HepG2 (cell line): ENCODE measurements at regions not wholly inside any gene's neighbourhood (a gene's known extent, or its start where the extent isn't known, plus 50 kb on each side); places are given as distances from the start of the nearest gene placed in this dataset.

ENCODE experiments used
- ATAC-seq: fragments of 200-7000 bp; cut with Tn5 transposase; 3 replicates; pipeline ENCODE4 v1.9.1; 2020; ENCODE audit warnings: mild to moderate bottlenecking, moderate library complexity
- BruUV-seq: library from RNA; stranded (reverse); fragments of 400-500 nt; replicated peaks from 2 replicates; lab custom pipeline; 2021; lab: Mats Ljungman, UMichigan
- CTCF ChIA-PET: fragments of 300-600 bp; formaldehyde crosslinking; extraction: SDS; loops from one replicate; lab custom pipeline; 2021; ENCODE audit warnings: low total read pairs, inconsistent platforms, low intra/inter-chr PET ratio; lab: Yijun Ruan, JAX
- POLR2A ChIA-PET: fragments of 350-600 bp; sonication (Branson Sonifier 250); formaldehyde crosslinking; loops from one replicate; lab custom pipeline; 2020; ENCODE audit warnings: antibody characterized with exemption, inconsistent platforms; lab: Yijun Ruan, JAX
- DNase-seq: peaks from one replicate; pipeline ENCODE4 v3.0.0-alpha.2; 2015; ENCODE audit warnings: low spot score
- FAIRE-seq: peaks from 3 replicates; lab custom pipeline; 2011; peaks lifted over from hg19 to GRCh38; lab: Jason Lieb, UNC
- H2AFZ ChIP-seq: one replicate; pipeline ENCODE4 v1.6.1; 2011; ENCODE audit warnings: low read length, inconsistent platforms
- H3K27ac ChIP-seq: fragments of 300-600 bp; 3 replicates; pipeline ENCODE4 v1.8.0; 2011; ENCODE audit warnings: mixed run types, mild to moderate bottlenecking, mixed read lengths, low read length, inconsistent platforms; ENCODE audit not compliant: insufficient read depth; ENCODE audit errors: extremely low read length
- H3K27me3 ChIP-seq, 2 experiments: fragments of 200-600 bp in 1 of 2; 2 replicates in 1 of 2; 3 replicates in 1 of 2; pipeline versions ENCODE4 v1.6.0 to v1.8.0; 2011; ENCODE audit warnings: low read length in 2 of 2, mild to moderate bottlenecking in 2 of 2, moderate library complexity in 2 of 2, inconsistent platforms in 1 of 2; ENCODE audit not compliant: insufficient read depth in 2 of 2, control insufficient read depth in 1 of 2
- H3K36me3 ChIP-seq, 2 experiments: fragments of 200-600 bp in 1 of 2; replicated peaks in 1 of 2; 2 replicates in 1 of 2; 3 replicates in 1 of 2; pipeline versions ENCODE4 v1.5.1 to v1.8.0; 2011; ENCODE audit warnings: low read length in 2 of 2, inconsistent platforms in 1 of 2; ENCODE audit not compliant: insufficient read depth in 2 of 2, control insufficient read depth in 1 of 2
- H3K4me1 ChIP-seq: 2 replicates; pipeline ENCODE4 v1.5.1; 2012; ENCODE audit warnings: low read length, inconsistent platforms; ENCODE audit not compliant: insufficient read depth
- H3K4me2 ChIP-seq: 2 replicates; pipeline ENCODE4 v1.6.0; 2011; ENCODE audit warnings: low read depth, low read length, inconsistent platforms
- H3K4me3 ChIP-seq, 3 experiments: fragments of 200-600 bp in 1 of 3; sonication (generic), shearing (Covaris generic) in 1 of 3; replicated peaks in 1 of 3; 2 replicates each; pipeline ENCODE4 v1.5.1; 2011 to 2016; ENCODE audit warnings: low read length in 3 of 3, inconsistent platforms in 2 of 3, low read depth in 2 of 3, mild to moderate bottlenecking in 2 of 3, control low read depth in 1 of 3, mixed read lengths in 1 of 3; ENCODE audit not compliant: insufficient read depth in 1 of 3
- H3K79me2 ChIP-seq: one replicate; pipeline ENCODE4 v1.6.1; 2011; ENCODE audit warnings: low read length, inconsistent platforms; ENCODE audit not compliant: insufficient read depth
- H3K9ac ChIP-seq: 2 replicates; pipeline ENCODE4 v1.6.0; 2011; ENCODE audit warnings: mild to moderate bottlenecking, low read depth, low read length, inconsistent platforms; ENCODE audit not compliant: insufficient read depth
- H3K9me3 ChIP-seq: 2 replicates; pipeline ENCODE4 v1.5.1; 2012; ENCODE audit warnings: mild to moderate bottlenecking, low read length
- H4K20me1 ChIP-seq: 2 replicates; pipeline ENCODE4 v1.6.0; 2011; ENCODE audit warnings: inconsistent platforms, mild to moderate bottlenecking, low read length, moderate library complexity; ENCODE audit not compliant: insufficient read depth
- CEBPB ChIP-seq: IDR thresholded peaks from 2 replicates; pipeline ENCODE4 v1.6.1; 2011; ENCODE audit warnings: low read depth, low read length, improper control_type of control experiment, borderline replicate concordance
- HNRNPK ChIP-seq: fragments of 200-400 bp; formaldehyde crosslinking; IDR thresholded peaks from 2 replicates; pipeline ENCODE4 v1.6.1; 2018; ENCODE audit warnings: low read length, low read depth, moderate library complexity, mild to moderate bottlenecking; ENCODE audit not compliant: poor library complexity, severe bottlenecking
- NFATC3 ChIP-seq: sonication (generic); formaldehyde crosslinking; IDR thresholded peaks from 2 replicates; pipeline ENCODE4 v1.5.1; 2020; ENCODE audit warnings: mild to moderate bottlenecking, missing genetic modification reagents
- NFE2 ChIP-seq: sonication (generic); formaldehyde crosslinking; IDR thresholded peaks from 2 replicates; pipeline ENCODE4 v1.4.0; 2020; ENCODE audit warnings: missing genetic modification reagents
- SOX13 ChIP-seq, 3 experiments: fragments of 450-650 bp in 1 of 3; sonication (generic) in 1 of 3; formaldehyde crosslinking in 1 of 3; IDR thresholded peaks in 2 of 3; conservative IDR thresholded peaks in 1 of 3; 2 replicates each; pipeline versions ENCODE4 v1.5.0 to v1.6.1; 2016 to 2020; ENCODE audit warnings: antibody characterized with exemption in 1 of 3, mild to moderate bottlenecking in 1 of 3, missing compliant biosample characterization in 1 of 3, missing genetic modification reagents in 1 of 3, moderate library complexity in 1 of 3
- TCF7 ChIP-seq: sonication (generic); IDR thresholded peaks from 2 replicates; pipeline ENCODE4 v1.6.1; 2016; ENCODE audit warnings: antibody characterized with exemption, low read depth
- ZBTB43 ChIP-seq: sonication (generic); formaldehyde crosslinking; conservative IDR thresholded peaks from 2 replicates; pipeline ENCODE4 v1.4.0; 2020; ENCODE audit warnings: missing genetic modification reagents
- ZNF256 ChIP-seq: sonication (generic); formaldehyde crosslinking; conservative IDR thresholded peaks from 2 replicates; pipeline ENCODE4 v1.4.0; 2020; ENCODE audit warnings: missing genetic modification reagents
- ZNF326 ChIP-seq: sonication (generic); formaldehyde crosslinking; IDR thresholded peaks from 2 replicates; pipeline ENCODE4 v1.4.0; 2020; ENCODE audit warnings: missing genetic modification reagents, borderline replicate concordance
- ZNF782 ChIP-seq: sonication (generic); formaldehyde crosslinking; IDR thresholded peaks from 2 replicates; pipeline ENCODE4 v1.4.0; 2020; ENCODE audit warnings: missing genetic modification reagents, mild to moderate bottlenecking, borderline replicate concordance
- WGBS: methylation state at CpG from one replicate; pipeline ENCODE4 v1.1.6; 2017; ENCODE audit warnings: low lambda C conversion rate; 5-methylcytosine and 5-hydroxymethylcytosine counted together
- in situ Hi-C: cut with HindIII; loops from 2 replicates; pipeline ENCODE4 v1.10.0; 2017; ENCODE audit warnings: low pct_unique_long_range_greater_than_20kb; ENCODE audit not compliant: extremely low pct_ligation_motif_present
- intact Hi-C: fragments of 100-400 bp; cut with micrococcal nuclease; formaldehyde crosslinking; loops from one replicate; pipeline ENCODE4 v1.10.0; 2022; ENCODE audit not compliant: unreplicated experiment
- TF ChIP-seq, protein P1 (sequence below): sonication (generic); formaldehyde crosslinking; IDR thresholded peaks from 2 replicates; pipeline ENCODE4 v1.8.0; 2022; ENCODE audit warnings: mild to moderate bottlenecking, missing genetic modification reagents; ENCODE audit not compliant: insufficient replicate concordance
- TF ChIP-seq, protein P2 (sequence below): sonication (generic); formaldehyde crosslinking; IDR thresholded peaks from 2 replicates; pipeline ENCODE4 v1.4.0; 2020; ENCODE audit warnings: missing genetic modification reagents
- TF ChIP-seq, protein P3 (sequence below): sonication (generic); formaldehyde crosslinking; conservative IDR thresholded peaks from 2 replicates; pipeline ENCODE4 v1.4.0; 2020; ENCODE audit warnings: missing genetic modification reagents
- TF ChIP-seq, protein P4 (sequence below): sonication (generic); formaldehyde crosslinking; IDR thresholded peaks from 2 replicates; pipeline ENCODE4 v1.5.0; 2020; ENCODE audit warnings: missing genetic modification reagents, mild to moderate bottlenecking, borderline replicate concordance

- H3K4me3 ChIP-seq, result no peak overlapping the region
- H3K79me2 ChIP-seq, result no peaks in the 10 kb centered on the region
- H3K9me3 ChIP-seq, result no peaks in the 10 kb centered on the region
- no peaks in the 10 kb centered on the region; a peak in 1 of 5 replicates for H3K27me3 ChIP-seq
- ATAC-seq, result no peak
- H3K27ac ChIP-seq, result no peak overlapping the region
- no peaks in the 10 kb centered on the region for H4K20me1 ChIP-seq
- no peak overlapping the region for H2AFZ ChIP-seq
- no peak for DNase-seq
- ChIA-PET POLR2A (no interaction called here), CTCF (no interaction called here)
- in situ Hi-C loops (no loop called here), intact Hi-C loops (no loop called here)
- no peak for FAIRE-seq
- BruUV-seq, result no TSS peak
- H3K9ac ChIP-seq, result no peak overlapping the region
- no peaks in the 10 kb centered on the region for H3K4me1 ChIP-seq
- H3K36me3 ChIP-seq, result no peaks in the 10 kb centered on the region
- no peak overlapping the region for H3K4me2 ChIP-seq
- 1% methylated on average over 4 of the region's 4 CpGs for WGBS
- TF ChIP-seq NFE2 (CRISPR knock-in tag) (no peak), ZBTB43 (CRISPR knock-in tag) (no peak), HNRNPK (no peak), NFATC3 (CRISPR knock-in tag) (no peak), ZNF782 (CRISPR knock-in tag) (no peak), ZNF326 (no peak), CEBPB (no peak), SOX13 (IDR thresholded peaks at IDR 0.05) (no peak), SOX13 (CRISPR knock-in tag; conservative IDR thresholded peaks at IDR 0.05 in 1 of 2, IDR thresholded peaks at IDR 0.05 in 1 of 2) (no peak), ZNF256 (CRISPR knock-in tag) (no peak), TCF7 (no peak)
- TF ChIP-seq, protein P1, sequence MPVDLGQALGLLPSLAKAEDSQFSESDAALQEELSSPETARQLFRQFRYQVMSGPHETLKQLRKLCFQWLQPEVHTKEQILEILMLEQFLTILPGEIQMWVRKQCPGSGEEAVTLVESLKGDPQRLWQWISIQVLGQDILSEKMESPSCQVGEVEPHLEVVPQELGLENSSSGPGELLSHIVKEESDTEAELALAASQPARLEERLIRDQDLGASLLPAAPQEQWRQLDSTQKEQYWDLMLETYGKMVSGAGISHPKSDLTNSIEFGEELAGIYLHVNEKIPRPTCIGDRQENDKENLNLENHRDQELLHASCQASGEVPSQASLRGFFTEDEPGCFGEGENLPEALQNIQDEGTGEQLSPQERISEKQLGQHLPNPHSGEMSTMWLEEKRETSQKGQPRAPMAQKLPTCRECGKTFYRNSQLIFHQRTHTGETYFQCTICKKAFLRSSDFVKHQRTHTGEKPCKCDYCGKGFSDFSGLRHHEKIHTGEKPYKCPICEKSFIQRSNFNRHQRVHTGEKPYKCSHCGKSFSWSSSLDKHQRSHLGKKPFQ, result no peak
- TF ChIP-seq, protein P2, sequence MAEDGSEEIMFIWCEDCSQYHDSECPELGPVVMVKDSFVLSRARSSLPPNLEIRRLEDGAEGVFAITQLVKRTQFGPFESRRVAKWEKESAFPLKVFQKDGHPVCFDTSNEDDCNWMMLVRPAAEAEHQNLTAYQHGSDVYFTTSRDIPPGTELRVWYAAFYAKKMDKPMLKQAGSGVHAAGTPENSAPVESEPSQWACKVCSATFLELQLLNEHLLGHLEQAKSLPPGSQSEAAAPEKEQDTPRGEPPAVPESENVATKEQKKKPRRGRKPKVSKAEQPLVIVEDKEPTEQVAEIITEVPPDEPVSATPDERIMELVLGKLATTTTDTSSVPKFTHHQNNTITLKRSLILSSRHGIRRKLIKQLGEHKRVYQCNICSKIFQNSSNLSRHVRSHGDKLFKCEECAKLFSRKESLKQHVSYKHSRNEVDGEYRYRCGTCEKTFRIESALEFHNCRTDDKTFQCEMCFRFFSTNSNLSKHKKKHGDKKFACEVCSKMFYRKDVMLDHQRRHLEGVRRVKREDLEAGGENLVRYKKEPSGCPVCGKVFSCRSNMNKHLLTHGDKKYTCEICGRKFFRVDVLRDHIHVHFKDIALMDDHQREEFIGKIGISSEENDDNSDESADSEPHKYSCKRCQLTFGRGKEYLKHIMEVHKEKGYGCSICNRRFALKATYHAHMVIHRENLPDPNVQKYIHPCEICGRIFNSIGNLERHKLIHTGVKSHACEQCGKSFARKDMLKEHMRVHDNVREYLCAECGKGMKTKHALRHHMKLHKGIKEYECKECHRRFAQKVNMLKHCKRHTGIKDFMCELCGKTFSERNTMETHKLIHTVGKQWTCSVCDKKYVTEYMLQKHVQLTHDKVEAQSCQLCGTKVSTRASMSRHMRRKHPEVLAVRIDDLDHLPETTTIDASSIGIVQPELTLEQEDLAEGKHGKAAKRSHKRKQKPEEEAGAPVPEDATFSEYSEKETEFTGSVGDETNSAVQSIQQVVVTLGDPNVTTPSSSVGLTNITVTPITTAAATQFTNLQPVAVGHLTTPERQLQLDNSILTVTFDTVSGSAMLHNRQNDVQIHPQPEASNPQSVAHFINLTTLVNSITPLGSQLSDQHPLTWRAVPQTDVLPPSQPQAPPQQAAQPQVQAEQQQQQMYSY (CRISPR knock-in tag), result no peak
- TF ChIP-seq, protein P3, sequence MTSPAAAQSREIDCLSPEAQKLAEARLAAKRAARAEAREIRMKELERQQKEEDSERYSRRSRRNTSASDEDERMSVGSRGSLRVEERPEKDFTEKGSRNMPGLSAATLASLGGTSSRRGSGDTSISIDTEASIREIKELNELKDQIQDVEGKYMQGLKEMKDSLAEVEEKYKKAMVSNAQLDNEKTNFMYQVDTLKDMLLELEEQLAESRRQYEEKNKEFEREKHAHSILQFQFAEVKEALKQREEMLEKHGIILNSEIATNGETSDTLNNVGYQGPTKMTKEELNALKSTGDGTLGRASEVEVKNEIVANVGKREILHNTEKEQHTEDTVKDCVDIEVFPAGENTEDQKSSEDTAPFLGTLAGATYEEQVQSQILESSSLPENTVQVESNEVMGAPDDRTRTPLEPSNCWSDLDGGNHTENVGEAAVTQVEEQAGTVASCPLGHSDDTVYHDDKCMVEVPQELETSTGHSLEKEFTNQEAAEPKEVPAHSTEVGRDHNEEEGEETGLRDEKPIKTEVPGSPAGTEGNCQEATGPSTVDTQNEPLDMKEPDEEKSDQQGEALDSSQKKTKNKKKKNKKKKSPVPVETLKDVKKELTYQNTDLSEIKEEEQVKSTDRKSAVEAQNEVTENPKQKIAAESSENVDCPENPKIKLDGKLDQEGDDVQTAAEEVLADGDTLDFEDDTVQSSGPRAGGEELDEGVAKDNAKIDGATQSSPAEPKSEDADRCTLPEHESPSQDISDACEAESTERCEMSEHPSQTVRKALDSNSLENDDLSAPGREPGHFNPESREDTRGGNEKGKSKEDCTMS (CRISPR knock-in tag), result no peak
- TF ChIP-seq, protein P4, sequence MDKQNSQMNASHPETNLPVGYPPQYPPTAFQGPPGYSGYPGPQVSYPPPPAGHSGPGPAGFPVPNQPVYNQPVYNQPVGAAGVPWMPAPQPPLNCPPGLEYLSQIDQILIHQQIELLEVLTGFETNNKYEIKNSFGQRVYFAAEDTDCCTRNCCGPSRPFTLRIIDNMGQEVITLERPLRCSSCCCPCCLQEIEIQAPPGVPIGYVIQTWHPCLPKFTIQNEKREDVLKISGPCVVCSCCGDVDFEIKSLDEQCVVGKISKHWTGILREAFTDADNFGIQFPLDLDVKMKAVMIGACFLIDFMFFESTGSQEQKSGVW (CRISPR knock-in tag), result no peak
Measured at GRCh38 chr3:146884721-146885120, 279.6 kb upstream of the PLSCR5 start.
